ENCODE measurements at regions not wholly inside any gene's neighbourhood (a gene's known extent, or its start where the extent isn't known, plus 50 kb on each side); places are given as distances from the start of the nearest gene placed in this dataset.
A peak's percentile ranks its signal among the peaks of the same experiment; 100 is the strongest.

- 87 to 92% methylated on average over 6 of the region's 6 CpGs for WGBS, 2 donors
- peak in 1 of 2 donors; percentile 55 for ATAC-seq (ENCODE audit: low FRiP score in 2 of 2)
These were observed 314.4 kb upstream of the RUNX1 start for GRCh38 chr21:35363458-35363857.

GRCh38 chr21:35361988-35362387, 312.9 kb upstream of the RUNX1 start:
- Histone ChIP-seq H3K27ac (no peak overlapping the region), H3K9me3 (no peaks in the 10 kb centered on the region), H3K4me1 (no peaks in the 10 kb centered on the region), H3K4me3 (no peak overlapping the region), H3K36me3 (no peaks in the 10 kb centered on the region), H3K27me3 (no peaks in the 10 kb centered on the region)
- no peak for DNase-seq
- ATAC-seq (ENCODE audit: low FRiP score in 2 of 2): no peak
- TF ChIP-seq POLR2A (IDR thresholded peaks at IDR 0.05): no peak
- no peak for TF ChIP-seq CTCF (IDR thresholded peaks at IDR 0.05)
- no peak for TF ChIP-seq EP300 (IDR thresholded peaks at IDR 0.05)
- TF ChIP-seq POLR2AphosphoS5 (IDR thresholded peaks at IDR 0.05): no peak

More at GRCh38 chr21:35363458-35363857, 314.4 kb upstream of the RUNX1 start:
- H3K27me3 ChIP-seq: no peaks in the 10 kb centered on the region
- no peaks in the 10 kb centered on the region for H3K9me3 ChIP-seq
- H3K36me3 ChIP-seq: no peaks in the 10 kb centered on the region
- no peak for TF ChIP-seq EP300 (IDR thresholded peaks at IDR 0.05)
- no peak for TF ChIP-seq POLR2AphosphoS5 (IDR thresholded peaks at IDR 0.05)
- TF ChIP-seq POLR2A (IDR thresholded peaks at IDR 0.05): no peak
- TF ChIP-seq CTCF (IDR thresholded peaks at IDR 0.05): no peak
- H3K27ac ChIP-seq: no peak overlapping the region
- H3K4me3 ChIP-seq: no peak overlapping the region
- no peaks in the 10 kb centered on the region for H3K4me1 ChIP-seq
- no peak for DNase-seq

GRCh38 chr21:35360870-35361570, 311.9 kb upstream of the RUNX1 start:
- no peak for ATAC-seq (ENCODE audit: low FRiP score in 2 of 2)
- no peaks in the 10 kb centered on the region for H3K9me3 ChIP-seq
- no peaks in the 10 kb centered on the region for H3K27me3 ChIP-seq
- no peak overlapping the region for H3K27ac ChIP-seq
- no peak for DNase-seq
- TF ChIP-seq POLR2A (IDR thresholded peaks at IDR 0.05) (no peak), CTCF (IDR thresholded peaks at IDR 0.05) (no peak), POLR2AphosphoS5 (IDR thresholded peaks at IDR 0.05) (no peak), EP300 (IDR thresholded peaks at IDR 0.05) (no peak)
- no peaks in the 10 kb centered on the region for H3K36me3 ChIP-seq
- H3K4me1 ChIP-seq: no peaks in the 10 kb centered on the region
- whole genome bisulfite sequencing, 2 donors: 81 to 84% methylated on average over 6 of the region's 6 CpGs
- no peak overlapping the region for H3K4me3 ChIP-seq

GRCh38 chr21:35359076-35359475, 310.0 kb upstream of the RUNX1 start:
- Histone ChIP-seq H3K36me3 (no peaks in the 10 kb centered on the region), H3K27me3 (no peaks in the 10 kb centered on the region), H3K4me1 (no peaks in the 10 kb centered on the region), H3K9me3 (no peaks in the 10 kb centered on the region), H3K4me3 (no peak overlapping the region), H3K27ac (no peak overlapping the region)
- no peak for DNase-seq
- no peak for ATAC-seq (ENCODE audit: low FRiP score in 2 of 2)
- whole genome bisulfite sequencing, 2 donors: 75 to 77% methylated on average over 2 of the region's 2 CpGs
- no peak for TF ChIP-seq CTCF (IDR thresholded peaks at IDR 0.05)
- no peak for TF ChIP-seq POLR2AphosphoS5 (IDR thresholded peaks at IDR 0.05)
- TF ChIP-seq POLR2A (IDR thresholded peaks at IDR 0.05): no peak
- no peak for TF ChIP-seq EP300 (IDR thresholded peaks at IDR 0.05)

- ATAC-seq (ENCODE audit: low FRiP score in 2 of 2) (peak in 1 of 2 donors; percentile 50), DNase-seq (no peak)
- Histone ChIP-seq H3K9me3 (no peaks in the 10 kb centered on the region), H3K4me1 (no peaks in the 10 kb centered on the region), H3K36me3 (no peaks in the 10 kb centered on the region), H3K27ac (no peak overlapping the region), H3K4me3 (no peak overlapping the region), H3K27me3 (no peaks in the 10 kb centered on the region)
- 72 to 78% methylated on average over 2 of the region's 2 CpGs for WGBS, 2 donors
- TF ChIP-seq POLR2A (IDR thresholded peaks at IDR 0.05) (no peak), CTCF (IDR thresholded peaks at IDR 0.05) (no peak), POLR2AphosphoS5 (IDR thresholded peaks at IDR 0.05) (no peak), EP300 (IDR thresholded peaks at IDR 0.05) (no peak)
These were observed 308.9 kb upstream of the RUNX1 start for GRCh38 chr21:35358008-35358407.

Data from upper lobe of left lung (tissue), 6 donors.